ENCODE measurements at regions not wholly inside any gene's neighbourhood (a gene's known extent, or its start where the extent isn't known, plus 50 kb on each side); places are given as distances from the start of the nearest gene placed in this dataset.
"Not testable (repeated sequence)": the region's sequence is repeated elsewhere in the genome, so short reads cannot be mapped to it uniquely, and the experiment has no call there.

GRCh38 chr17:70564006-70564620, 394.8 kb downstream of the KCNJ2 start:
- Mint-ChIP-seq H3K9me3 (peaks cover 6% of the 10 kb centered on the region), H3K36me3 (ENCODE audit: insufficient read depth) (peaks cover 2% of the 10 kb centered on the region), H3K4me3 (no peak overlapping the region), H3K27ac (ENCODE audit: low read depth) (no peak overlapping the region), H3K27me3 (no peaks in the 10 kb centered on the region), H3K4me1 (no peaks in the 10 kb centered on the region)
- no peak for ATAC-seq (replicated peaks; ENCODE audit: extremely low read depth, poor library complexity, severe bottlenecking)
- no peak for DNase-seq (ENCODE audit: low spot score in 2 of 2)

- H3K36me3 Mint-ChIP-seq (ENCODE audit: insufficient read depth): no peaks in the 10 kb centered on the region
- no peak overlapping the region for H3K4me3 Mint-ChIP-seq
- no peaks in the 10 kb centered on the region for H3K4me1 Mint-ChIP-seq
- DNase-seq (ENCODE audit: low spot score in 2 of 2) (no peak), ATAC-seq (replicated peaks; ENCODE audit: extremely low read depth, poor library complexity, severe bottlenecking) (no peak)
- H3K9me3 Mint-ChIP-seq: peaks cover 6% of the 10 kb centered on the region
- no peaks in the 10 kb centered on the region for H3K27me3 Mint-ChIP-seq
- no peak overlapping the region for H3K27ac Mint-ChIP-seq (ENCODE audit: low read depth)
Observed at GRCh38 chr17:70569128-70569527, 399.8 kb downstream of the KCNJ2 start.

GRCh38 chr17:70577456-70577855, 408.1 kb downstream of the KCNJ2 start:
- H3K4me1 Mint-ChIP-seq: no peaks in the 10 kb centered on the region
- no peak for ATAC-seq (replicated peaks; ENCODE audit: extremely low read depth, poor library complexity, severe bottlenecking)
- peaks cover 6% of the 10 kb centered on the region for H3K9me3 Mint-ChIP-seq
- no peaks in the 10 kb centered on the region for H3K36me3 Mint-ChIP-seq (ENCODE audit: insufficient read depth)
- no peak for DNase-seq (ENCODE audit: low spot score in 2 of 2)
- no peak overlapping the region for H3K27ac Mint-ChIP-seq (ENCODE audit: low read depth)
- no peak overlapping the region for H3K4me3 Mint-ChIP-seq
- H3K27me3 Mint-ChIP-seq: no peaks in the 10 kb centered on the region

GRCh38 chr17:70581459-70581858, 412.1 kb downstream of the KCNJ2 start:
- Mint-ChIP-seq H3K9me3 (peaks cover 5% of the 10 kb centered on the region), H3K36me3 (ENCODE audit: insufficient read depth) (no peaks in the 10 kb centered on the region), H3K27me3 (no peaks in the 10 kb centered on the region), H3K4me3 (no peak overlapping the region), H3K4me1 (no peaks in the 10 kb centered on the region), H3K27ac (ENCODE audit: low read depth) (no peak overlapping the region)
- no peak for DNase-seq (ENCODE audit: low spot score in 2 of 2)
- ATAC-seq (replicated peaks; ENCODE audit: extremely low read depth, poor library complexity, severe bottlenecking): no peak

GRCh38 chr17:70582777-70583176, 413.4 kb downstream of the KCNJ2 start:
- H3K4me1 Mint-ChIP-seq: no peaks in the 10 kb centered on the region
- H3K4me3 Mint-ChIP-seq: no peak overlapping the region
- ATAC-seq (replicated peaks; ENCODE audit: extremely low read depth, poor library complexity, severe bottlenecking): no peak
- H3K36me3 Mint-ChIP-seq (ENCODE audit: insufficient read depth): no peaks in the 10 kb centered on the region
- H3K27ac Mint-ChIP-seq (ENCODE audit: low read depth): no peak overlapping the region
- DNase-seq (ENCODE audit: low spot score in 2 of 2): no peak
- H3K27me3 Mint-ChIP-seq: no peaks in the 10 kb centered on the region
- H3K9me3 Mint-ChIP-seq: no peaks in the 10 kb centered on the region

- no peak overlapping the region for H3K4me3 Mint-ChIP-seq
- H3K27ac Mint-ChIP-seq (ENCODE audit: low read depth): no peak overlapping the region
- DNase-seq (ENCODE audit: low spot score in 2 of 2): no peak
- H3K4me1 Mint-ChIP-seq: no peaks in the 10 kb centered on the region
- ATAC-seq (replicated peaks; ENCODE audit: extremely low read depth, poor library complexity, severe bottlenecking): no peak
- H3K27me3 Mint-ChIP-seq: no peaks in the 10 kb centered on the region
- H3K9me3 Mint-ChIP-seq: no peaks in the 10 kb centered on the region
- no peaks in the 10 kb centered on the region for H3K36me3 Mint-ChIP-seq (ENCODE audit: insufficient read depth)
Observed at GRCh38 chr17:70584255-70584654, 414.9 kb downstream of the KCNJ2 start.

GRCh38 chr17:70588003-70588402, 418.7 kb downstream of the KCNJ2 start:
- Mint-ChIP-seq H3K27ac (ENCODE audit: low read depth) (no peak overlapping the region), H3K9me3 (no peaks in the 10 kb centered on the region), H3K4me1 (no peaks in the 10 kb centered on the region), H3K36me3 (ENCODE audit: insufficient read depth) (no peaks in the 10 kb centered on the region), H3K4me3 (no peak overlapping the region), H3K27me3 (no peaks in the 10 kb centered on the region)
- ATAC-seq (replicated peaks; ENCODE audit: extremely low read depth, poor library complexity, severe bottlenecking) (no peak), DNase-seq (ENCODE audit: low spot score in 2 of 2) (no peak)

- no peak for DNase-seq (ENCODE audit: low spot score in 2 of 2)
- Mint-ChIP-seq H3K9me3 (no peaks in the 10 kb centered on the region), H3K27me3 (no peaks in the 10 kb centered on the region), H3K27ac (ENCODE audit: low read depth) (no peak overlapping the region), H3K36me3 (ENCODE audit: insufficient read depth) (no peaks in the 10 kb centered on the region), H3K4me3 (no peak overlapping the region), H3K4me1 (no peaks in the 10 kb centered on the region)
- no peak for ATAC-seq (replicated peaks; ENCODE audit: extremely low read depth, poor library complexity, severe bottlenecking)
Observed at GRCh38 chr17:70597774-70598173, 428.4 kb downstream of the KCNJ2 start.

GRCh38 chr17:70599198-70599597, 429.9 kb downstream of the KCNJ2 start:
- H3K27ac Mint-ChIP-seq (ENCODE audit: low read depth): no peak overlapping the region
- H3K4me1 Mint-ChIP-seq: no peaks in the 10 kb centered on the region
- no peaks in the 10 kb centered on the region for H3K27me3 Mint-ChIP-seq
- DNase-seq (ENCODE audit: low spot score in 2 of 2) (no peak), ATAC-seq (replicated peaks; ENCODE audit: extremely low read depth, poor library complexity, severe bottlenecking) (no peak)
- no peak overlapping the region for H3K4me3 Mint-ChIP-seq
- H3K9me3 Mint-ChIP-seq: no peaks in the 10 kb centered on the region
- no peaks in the 10 kb centered on the region for H3K36me3 Mint-ChIP-seq (ENCODE audit: insufficient read depth)

- H3K4me1 Mint-ChIP-seq; DNase-seq (ENCODE audit: low spot score in 2 of 2); H3K4me3 Mint-ChIP-seq; H3K9me3 Mint-ChIP-seq; H3K36me3 Mint-ChIP-seq (ENCODE audit: insufficient read depth); H3K27me3 Mint-ChIP-seq; ATAC-seq (replicated peaks; ENCODE audit: extremely low read depth, poor library complexity, severe bottlenecking); H3K27ac Mint-ChIP-seq (ENCODE audit: low read depth): not testable (repeated sequence)
Observed at GRCh38 chr17:70599945-70600344, 430.6 kb downstream of the KCNJ2 start.

GRCh38 chr17:70603226-70603625, 433.9 kb downstream of the KCNJ2 start:
- Mint-ChIP-seq H3K9me3 (no peaks in the 10 kb centered on the region), H3K4me1 (no peaks in the 10 kb centered on the region), H3K27me3 (no peaks in the 10 kb centered on the region), H3K36me3 (ENCODE audit: insufficient read depth) (no peaks in the 10 kb centered on the region), H3K4me3 (no peak overlapping the region), H3K27ac (ENCODE audit: low read depth) (no peak overlapping the region)
- ATAC-seq (replicated peaks; ENCODE audit: extremely low read depth, poor library complexity, severe bottlenecking) (no peak), DNase-seq (ENCODE audit: low spot score in 2 of 2) (no peak)

GRCh38 chr17:70604854-70605253, 435.5 kb downstream of the KCNJ2 start:
- DNase-seq (ENCODE audit: low spot score in 2 of 2) (no peak), ATAC-seq (replicated peaks; ENCODE audit: extremely low read depth, poor library complexity, severe bottlenecking) (no peak)
- H3K4me3 Mint-ChIP-seq: no peak overlapping the region
- H3K27me3 Mint-ChIP-seq: no peaks in the 10 kb centered on the region
- no peaks in the 10 kb centered on the region for H3K4me1 Mint-ChIP-seq
- H3K9me3 Mint-ChIP-seq: no peaks in the 10 kb centered on the region
- H3K27ac Mint-ChIP-seq (ENCODE audit: low read depth): no peak overlapping the region
- no peaks in the 10 kb centered on the region for H3K36me3 Mint-ChIP-seq (ENCODE audit: insufficient read depth)

- no peaks in the 10 kb centered on the region for H3K4me1 Mint-ChIP-seq
- H3K36me3 Mint-ChIP-seq (ENCODE audit: insufficient read depth): no peaks in the 10 kb centered on the region
- H3K9me3 Mint-ChIP-seq: no peaks in the 10 kb centered on the region
- ATAC-seq (replicated peaks; ENCODE audit: extremely low read depth, poor library complexity, severe bottlenecking) (no peak), DNase-seq (ENCODE audit: low spot score in 2 of 2) (no peak)
- H3K4me3 Mint-ChIP-seq: no peak overlapping the region
- H3K27me3 Mint-ChIP-seq: no peaks in the 10 kb centered on the region
- H3K27ac Mint-ChIP-seq (ENCODE audit: low read depth): no peak overlapping the region
Observed at GRCh38 chr17:70606086-70606485, 436.8 kb downstream of the KCNJ2 start.

GRCh38 chr17:70608193-70608592, 438.9 kb downstream of the KCNJ2 start:
- Mint-ChIP-seq H3K4me3 (no peak overlapping the region), H3K27me3 (no peaks in the 10 kb centered on the region), H3K27ac (ENCODE audit: low read depth) (no peak overlapping the region), H3K36me3 (ENCODE audit: insufficient read depth) (no peaks in the 10 kb centered on the region), H3K9me3 (peaks cover 5% of the 10 kb centered on the region), H3K4me1 (no peaks in the 10 kb centered on the region)
- ATAC-seq (replicated peaks; ENCODE audit: extremely low read depth, poor library complexity, severe bottlenecking) (no peak), DNase-seq (ENCODE audit: low spot score in 2 of 2) (no peak)
